ENCODE measurements at regions not wholly inside any gene's neighbourhood (a gene's known extent, or its start where the extent isn't known, plus 50 kb on each side); places are given as distances from the start of the nearest gene placed in this dataset.
"Not testable (repeated sequence)": the region's sequence is repeated elsewhere in the genome, so short reads cannot be mapped to it uniquely, and the experiment has no call there.

DNA sequence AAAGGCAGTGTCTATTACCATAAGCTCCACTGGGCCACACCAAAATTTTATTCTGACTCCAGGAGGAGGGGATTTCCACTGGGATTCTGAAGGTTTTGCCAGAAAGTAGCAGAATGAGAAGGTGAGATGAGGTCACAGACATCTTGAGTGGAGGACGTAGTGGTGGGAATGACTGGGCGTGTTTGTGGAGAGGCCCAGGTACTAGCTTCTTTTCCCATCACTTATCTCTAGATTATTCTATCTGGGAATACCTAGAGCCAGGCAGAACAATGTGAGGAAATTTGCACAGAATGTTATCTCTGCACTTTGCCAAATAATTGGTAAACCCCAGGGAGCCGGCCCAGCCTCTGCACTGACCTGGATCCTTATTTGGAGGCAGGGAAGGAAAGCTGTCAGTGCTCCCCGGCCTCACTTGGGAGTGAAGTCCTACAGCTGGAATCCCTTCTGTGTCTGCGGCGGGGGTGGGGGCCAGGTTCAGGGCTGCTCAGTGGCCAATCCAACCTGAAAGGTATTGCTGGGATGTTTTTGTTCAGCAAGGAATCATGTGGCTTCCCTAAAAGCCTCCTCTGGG, 129.4 kb downstream of the C12orf75 start:
- peak; percentile 39 for DNase-seq

DNA sequence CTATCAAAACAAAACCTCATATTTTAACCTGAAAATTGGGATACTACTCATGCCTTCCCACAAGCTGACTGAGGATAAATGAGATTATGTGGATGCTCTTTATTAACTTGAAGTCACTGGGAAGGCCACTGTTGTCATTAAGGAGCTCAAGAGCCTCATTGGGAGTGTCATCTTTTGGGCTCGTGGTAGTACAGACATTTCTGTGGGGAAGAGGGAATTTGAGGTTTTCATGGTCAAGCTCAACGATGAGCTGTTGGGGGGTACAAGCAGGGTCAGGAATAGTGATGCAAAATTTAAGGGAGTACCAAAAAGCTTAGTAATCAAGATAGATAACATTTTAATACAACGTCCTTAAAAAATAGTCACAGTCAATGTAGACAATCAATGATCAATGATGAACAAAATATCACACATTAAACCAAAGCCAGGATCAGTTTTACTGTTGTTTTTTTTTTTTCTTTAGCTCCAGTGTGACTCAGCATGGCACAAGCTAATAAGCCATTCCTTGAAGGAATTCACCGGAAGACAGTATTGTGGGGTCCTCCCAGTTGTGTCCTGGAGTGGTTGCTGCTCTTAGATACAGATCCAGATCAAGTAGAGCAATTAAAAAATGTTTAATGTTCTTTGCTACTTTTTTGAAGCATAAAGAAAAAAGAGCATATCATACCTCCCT, 130.9 kb downstream of the C12orf75 start:
- DNase-seq: no peak

GRCh38 chr12:105461944-105462762, 131.7 kb downstream of the C12orf75 start:
- no peak for DNase-seq

DNA sequence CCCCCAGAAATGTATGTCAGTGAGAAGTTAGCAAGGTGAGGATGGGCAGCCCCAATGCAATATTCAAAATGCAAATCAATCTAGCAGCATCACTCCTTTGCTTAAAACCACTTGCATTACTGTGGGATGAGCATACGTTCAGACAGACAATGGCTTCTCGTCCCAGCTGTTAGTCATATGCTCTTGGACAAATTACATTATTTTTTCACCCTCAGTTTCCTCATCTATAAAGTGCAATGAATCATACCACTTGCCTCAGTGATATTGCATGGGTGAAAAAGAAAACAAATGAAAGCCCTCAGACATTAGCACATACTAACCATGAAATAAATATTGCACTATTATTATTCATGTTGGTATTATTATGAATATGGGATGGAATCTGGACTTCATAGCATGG, 132.3 kb downstream of the C12orf75 start:
- DNase-seq: no peak

GRCh38 chr12:105464406-105464805, 133.9 kb downstream of the C12orf75 start:
- DNase-seq: no peak

GRCh38 chr12:105466231-105466900, 135.9 kb downstream of the C12orf75 start:
- no peak for DNase-seq

DNA sequence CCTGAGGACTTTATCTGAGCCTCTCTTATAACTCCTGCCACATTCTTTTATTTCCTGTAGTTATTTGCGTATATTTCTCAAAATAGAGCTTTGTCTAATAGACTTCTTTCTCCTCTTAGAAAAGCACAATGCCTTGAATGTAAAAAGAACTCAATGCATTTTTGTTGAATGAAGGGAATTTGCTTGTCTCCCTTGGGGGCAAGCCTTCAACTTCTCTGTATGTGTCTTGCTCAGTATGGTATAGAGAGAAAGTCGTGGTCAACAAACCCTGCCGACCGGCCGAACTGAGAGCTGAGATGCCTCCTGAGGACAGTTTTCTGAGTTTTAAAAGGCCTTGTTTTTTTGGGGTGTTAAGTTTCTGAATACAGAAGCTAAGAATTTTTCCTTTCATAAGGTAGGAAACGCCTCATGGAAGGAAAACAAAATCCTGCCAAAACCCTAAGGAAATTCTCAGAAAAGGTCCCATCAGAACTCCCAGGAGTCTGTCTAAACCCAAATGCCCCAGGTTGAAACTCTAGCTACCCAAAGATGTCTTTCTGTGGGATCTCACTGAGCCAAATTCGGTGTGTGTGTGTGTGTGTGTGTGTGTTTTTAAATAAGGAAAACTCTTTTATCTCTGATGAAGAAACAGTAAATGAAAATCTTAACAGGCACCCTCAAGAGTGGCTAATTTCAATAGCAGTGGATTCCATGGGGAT, 136.6 kb downstream of the C12orf75 start:
- no peak for DNase-seq

- peak; percentile 16 for DNase-seq
These were observed 137.3 kb downstream of the C12orf75 start for GRCh38 chr12:105467710-105468366.

DNA sequence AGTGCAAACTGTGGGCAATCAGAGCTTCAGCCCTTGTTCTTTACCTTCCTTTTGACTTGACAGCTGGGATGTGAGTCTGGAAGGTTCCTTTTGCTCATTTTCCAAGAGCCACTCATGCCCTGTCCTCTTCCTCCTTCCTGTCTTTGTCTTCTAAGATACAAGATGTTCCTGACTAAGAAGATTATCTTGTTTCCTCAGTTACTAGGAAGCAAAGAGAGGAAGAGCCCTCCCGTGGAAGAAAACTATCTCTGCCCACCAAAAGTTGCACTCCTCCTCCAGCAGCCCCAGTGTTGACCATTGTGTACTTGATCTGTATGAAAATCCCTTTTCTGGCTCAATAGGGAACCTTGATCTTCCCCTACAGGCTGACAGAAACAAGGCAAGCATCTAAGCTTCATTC, 138.0 kb downstream of the C12orf75 start:
- DNase-seq: no peak

DNA sequence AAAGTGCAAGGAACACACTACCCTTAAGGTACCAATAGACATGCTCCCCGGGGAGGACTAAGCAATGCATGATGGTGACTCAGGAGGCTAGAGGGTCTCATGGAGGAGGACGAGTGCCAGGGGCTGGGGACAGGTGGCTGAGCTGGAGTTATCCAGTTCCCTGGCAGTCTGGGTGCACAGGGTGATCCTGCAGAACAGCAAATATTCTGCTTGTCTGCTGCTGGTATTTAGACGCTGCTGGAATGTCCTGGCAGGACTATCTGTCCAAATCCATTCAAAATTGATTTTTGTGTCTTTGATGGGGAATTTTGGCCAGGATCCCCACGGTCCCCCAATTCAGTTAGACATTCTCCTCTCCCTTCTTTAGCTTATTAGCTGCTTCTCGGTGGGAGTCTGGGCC, 138.7 kb downstream of the C12orf75 start:
- DNase-seq: no peak

- no peak for DNase-seq
These were observed 139.2 kb downstream of the C12orf75 start for GRCh38 chr12:105469701-105470100.

DNA sequence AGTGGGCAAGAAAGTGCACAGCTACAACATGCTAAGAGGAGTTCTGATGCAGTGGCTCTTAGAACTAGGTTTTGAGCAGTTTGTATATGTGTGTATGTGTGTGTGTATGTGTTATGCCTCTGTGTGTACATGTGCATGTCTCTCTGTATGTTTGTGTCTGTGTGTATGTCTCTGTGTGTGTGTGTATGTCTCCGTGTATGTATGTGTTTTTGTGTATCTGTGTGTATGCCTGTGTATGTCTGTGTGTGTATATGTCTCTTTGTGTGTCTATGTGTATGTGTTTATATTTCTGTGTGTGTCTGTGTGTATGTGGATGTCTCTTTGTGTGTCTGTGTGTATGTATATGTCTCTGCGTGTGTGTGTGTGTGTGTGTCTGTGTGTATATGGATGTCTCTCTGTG, 139.6 kb downstream of the C12orf75 start:
- DNase-seq: no peak

DNA sequence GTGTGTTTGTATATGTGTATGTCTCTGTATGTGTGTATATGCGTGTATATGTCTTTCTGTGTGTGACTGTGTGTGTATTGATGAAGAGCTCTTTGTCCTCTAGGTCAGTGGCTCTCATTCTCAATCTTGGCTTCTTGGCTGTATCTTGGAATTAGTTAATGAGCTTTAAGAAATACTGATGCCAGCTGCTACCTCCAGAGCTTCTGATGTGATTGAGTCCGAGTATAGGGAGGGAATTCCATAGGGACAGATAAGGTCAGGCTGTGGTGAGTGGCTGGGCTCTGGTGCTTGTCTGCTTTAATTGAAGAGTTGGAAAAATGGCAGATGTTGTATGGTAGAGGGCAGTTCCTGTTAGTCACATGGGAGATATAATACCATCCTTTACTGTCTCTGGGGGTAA, 140.1 kb downstream of the C12orf75 start:
- DNase-seq: no peak

GRCh38 chr12:105474672-105475071, 144.2 kb downstream of the C12orf75 start:
- no peak for DNase-seq

GRCh38 chr12:105476616-105477015, 146.1 kb downstream of the C12orf75 start:
- no peak for DNase-seq

DNA sequence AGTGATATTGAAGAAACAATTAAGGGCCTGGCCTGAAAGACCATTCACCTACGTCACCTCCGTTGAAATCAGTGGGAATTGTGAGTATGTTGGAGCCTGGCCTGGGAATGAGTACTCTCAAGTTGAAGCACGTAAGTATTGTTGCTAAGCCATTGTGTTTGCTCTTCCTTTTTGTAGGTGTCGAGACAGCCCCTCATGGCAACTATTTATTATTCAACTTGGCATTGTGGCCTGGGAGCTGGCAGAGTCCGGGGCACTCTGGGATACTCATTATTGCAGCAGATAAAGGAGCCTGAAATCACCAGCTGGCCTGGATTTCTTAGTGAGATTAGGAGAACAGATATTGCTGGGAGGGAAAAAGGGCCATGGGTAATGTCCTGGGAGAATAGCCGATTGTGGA, 147.4 kb downstream of the C12orf75 start:
- DNase-seq: no peak

DNA sequence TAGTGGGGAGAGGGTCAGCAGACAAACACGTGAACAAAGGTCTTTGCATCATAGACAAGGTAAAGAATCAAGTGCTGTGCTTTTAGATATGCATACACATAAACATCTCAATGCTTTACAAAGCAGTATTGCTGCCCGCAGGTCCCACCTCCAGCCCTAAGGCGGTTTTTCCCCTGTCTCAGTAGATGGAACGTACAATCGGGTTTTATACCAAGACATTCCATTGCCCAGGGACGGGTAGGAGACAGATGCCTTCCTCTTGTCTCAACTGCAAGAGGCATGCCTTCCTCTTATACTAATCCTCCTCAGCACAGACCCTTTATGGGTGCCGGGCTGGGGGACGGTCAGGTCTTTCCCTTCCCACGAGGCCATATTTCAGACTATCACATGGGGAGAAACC, 148.3 kb downstream of the C12orf75 start:
- DNase-seq: not testable (repeated sequence)

- DNase-seq: no peak
These were observed 149.2 kb downstream of the C12orf75 start for GRCh38 chr12:105479710-105480109.

DNA sequence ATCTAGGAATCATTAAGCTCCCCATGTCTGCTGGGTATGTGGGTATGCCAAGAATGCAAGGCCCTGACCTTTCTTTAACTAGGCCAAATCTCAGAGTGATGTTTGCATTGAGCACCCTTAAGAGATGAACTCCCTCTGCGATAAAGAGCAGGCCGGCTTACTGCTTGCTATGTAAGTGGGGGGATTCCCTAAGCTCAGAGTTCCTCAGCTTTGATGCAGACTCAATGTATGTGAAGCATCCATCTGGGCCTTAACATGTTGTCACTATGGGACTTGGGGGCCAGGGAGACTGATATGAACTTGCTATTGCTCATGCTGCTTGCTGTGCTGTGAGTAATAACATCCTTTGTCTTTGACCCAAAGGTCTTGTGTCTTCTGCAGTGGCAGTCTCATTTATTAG, 149.7 kb downstream of the C12orf75 start:
- DNase-seq: peak; percentile 29

GRCh38 chr12:105481392-105482300, 151.2 kb downstream of the C12orf75 start:
- DNase-seq: no peak

- no peak for DNase-seq
These were observed 152.5 kb downstream of the C12orf75 start for GRCh38 chr12:105482951-105483350.

Measured in NCI-H226 (cell line).